ENCODE measurements at regions not wholly inside any gene's neighbourhood (a gene's known extent, or its start where the extent isn't known, plus 50 kb on each side); places are given as distances from the start of the nearest gene placed in this dataset.

DNA sequence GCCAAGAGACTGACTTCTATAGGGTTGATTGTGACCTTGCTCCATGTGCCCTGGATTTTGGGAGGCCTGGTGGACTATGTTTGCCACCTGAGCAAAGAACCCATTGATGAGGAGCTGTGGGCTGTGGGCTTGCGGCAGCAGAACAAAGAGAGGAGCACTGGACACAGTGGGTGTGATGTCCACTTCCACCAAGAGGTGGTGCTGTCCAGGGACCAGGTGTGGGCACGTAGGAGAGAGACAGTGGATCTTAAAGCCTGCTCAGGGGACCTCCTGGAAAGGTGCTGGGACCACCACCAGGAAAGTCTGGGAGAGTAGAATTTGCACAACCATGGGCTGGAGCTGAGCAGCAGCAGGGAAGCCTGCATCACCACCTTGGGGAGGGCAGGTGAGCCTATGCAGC is 106.7 kb upstream of the ETS2 start:
- no peak for DNase-seq (ENCODE audit: low spot score)

DNA sequence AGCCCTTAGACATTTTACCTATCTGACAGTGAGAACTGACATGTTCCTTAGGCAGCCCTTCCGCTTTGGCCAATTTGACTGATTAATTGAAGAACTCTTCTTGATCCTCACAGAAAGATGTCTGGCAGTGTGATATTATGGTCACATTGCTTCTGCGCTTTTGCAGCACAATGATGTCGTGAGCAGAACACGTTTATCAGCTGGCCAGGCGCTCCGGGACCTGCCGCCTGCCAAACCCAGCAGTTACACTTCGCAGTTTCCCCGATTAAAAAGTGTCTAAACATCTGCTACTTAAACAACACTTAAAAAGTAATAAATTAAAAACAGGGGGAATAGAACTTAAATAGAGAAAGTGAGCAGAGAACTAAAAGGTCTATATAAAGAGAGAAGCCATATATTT is 103.5 kb upstream of the ETS2 start:
- no peak for DNase-seq (ENCODE audit: low spot score)

DNA sequence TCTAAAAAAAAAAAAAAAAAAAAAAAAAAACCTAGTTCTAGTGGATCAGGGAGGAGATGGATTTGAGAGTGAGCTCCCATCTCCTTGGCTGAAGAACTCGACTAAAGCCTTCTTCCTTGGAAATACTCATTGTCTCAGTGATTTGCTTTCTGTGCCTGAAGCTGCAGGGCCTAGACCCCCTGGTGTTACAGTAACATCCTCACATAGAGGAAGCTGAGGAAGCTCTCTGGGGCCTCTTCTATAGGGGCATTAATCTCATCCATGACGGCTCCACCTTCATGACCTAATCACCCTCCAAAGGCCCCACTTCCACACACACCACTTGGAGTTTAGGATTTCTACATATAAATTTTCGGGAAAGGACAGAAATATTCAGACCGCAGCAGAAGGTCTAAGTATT is 95.9 kb upstream of the ETS2 start:
- no peak for DNase-seq (ENCODE audit: low spot score)

DNA sequence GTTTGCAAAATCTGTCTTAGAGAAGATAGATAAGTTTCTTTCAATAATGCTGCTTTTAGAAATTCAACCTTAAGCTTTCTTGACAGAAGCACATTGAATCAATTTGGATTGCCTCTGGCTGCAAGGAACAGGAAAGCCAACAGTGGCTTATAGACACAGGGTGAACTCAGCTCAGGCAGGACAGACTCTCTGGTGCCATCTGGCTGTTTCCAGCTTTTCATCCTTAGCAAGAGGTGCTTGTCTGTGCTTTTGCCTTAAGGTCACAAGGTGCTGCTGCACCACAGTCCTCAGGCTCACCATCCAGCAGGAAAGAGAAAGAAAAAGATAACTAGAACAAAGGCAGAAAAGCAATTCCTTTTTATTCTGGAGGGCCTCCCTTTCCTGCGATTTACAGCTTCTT is 93.7 kb upstream of the ETS2 start:
- DNase-seq (ENCODE audit: low spot score): peak; percentile 67

DNA sequence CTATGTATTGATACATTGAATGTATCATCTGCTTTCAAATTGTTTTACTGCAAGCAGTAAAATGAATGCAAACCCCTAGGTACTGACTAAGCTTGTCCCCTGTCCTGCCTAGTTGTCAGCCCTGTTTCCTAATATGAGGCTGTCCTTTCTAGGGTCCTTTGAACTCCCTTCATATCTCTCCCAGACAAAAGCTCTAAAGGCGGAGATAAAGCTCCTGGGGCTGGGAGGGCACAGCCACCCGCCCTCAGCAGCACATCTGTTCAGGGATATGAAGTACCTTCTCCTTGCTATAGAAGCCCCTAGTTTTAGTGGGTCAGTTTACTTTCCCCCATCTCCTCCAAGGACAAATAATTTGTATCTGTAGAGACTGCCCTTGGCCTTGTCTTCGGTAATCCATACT is 93.1 kb upstream of the ETS2 start:
- DNase-seq (ENCODE audit: low spot score): no peak

DNA sequence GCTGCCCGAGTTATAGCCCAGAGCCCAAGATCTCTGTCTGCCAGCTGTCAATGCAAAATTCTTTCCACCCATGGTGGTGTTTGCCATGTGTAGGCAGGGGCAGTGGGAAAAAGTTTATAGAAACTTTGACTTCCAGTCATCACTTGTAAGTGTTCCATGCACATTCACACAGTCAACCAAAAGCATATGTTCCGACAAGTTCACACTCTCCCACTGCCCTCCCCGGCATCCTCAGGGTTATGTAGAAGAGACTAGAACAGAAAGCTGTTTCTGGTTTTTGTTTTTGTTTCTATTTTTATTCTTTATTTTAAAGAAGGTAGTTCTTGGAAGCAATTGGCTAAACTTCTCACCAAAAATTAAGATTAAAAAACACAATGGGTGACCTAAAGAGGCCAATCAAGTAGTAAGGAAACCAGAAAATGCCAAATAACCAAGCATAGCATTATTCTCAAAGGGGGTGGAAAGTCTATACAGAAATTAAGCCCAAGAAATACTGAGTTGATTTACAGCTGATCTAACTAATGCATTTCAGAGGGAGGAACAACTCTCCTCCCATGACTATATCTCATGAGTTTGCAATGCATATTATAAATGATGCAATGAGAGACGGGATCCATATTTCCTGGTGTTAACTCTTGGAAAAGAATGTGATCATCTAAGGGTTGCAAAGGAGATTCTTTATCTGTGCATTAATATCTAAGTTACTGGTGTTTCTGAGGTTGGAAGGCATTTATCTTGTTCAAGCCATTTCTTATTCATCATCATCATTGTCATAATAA is 91.5 kb upstream of the ETS2 start:
- no peak for DNase-seq (ENCODE audit: low spot score)

DNA sequence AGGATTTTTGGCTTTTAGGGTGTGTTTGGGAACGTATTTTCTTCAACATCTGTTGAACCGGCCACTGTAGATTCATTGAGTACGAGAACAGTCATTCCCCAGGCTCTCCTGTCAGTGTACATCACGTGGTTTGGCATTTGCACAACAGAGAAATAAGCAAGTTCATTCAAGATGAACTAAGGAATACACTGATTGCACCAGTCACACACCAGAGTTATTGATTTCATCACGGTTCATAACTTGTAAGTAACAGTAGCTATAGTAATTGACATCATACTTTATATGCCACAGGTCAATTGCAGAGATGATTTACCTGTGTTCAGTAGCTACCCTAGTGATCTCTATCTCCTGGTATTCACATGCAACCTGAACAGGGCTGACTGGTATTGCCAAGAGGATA is 90.7 kb upstream of the ETS2 start:
- DNase-seq (ENCODE audit: low spot score): no peak

DNA sequence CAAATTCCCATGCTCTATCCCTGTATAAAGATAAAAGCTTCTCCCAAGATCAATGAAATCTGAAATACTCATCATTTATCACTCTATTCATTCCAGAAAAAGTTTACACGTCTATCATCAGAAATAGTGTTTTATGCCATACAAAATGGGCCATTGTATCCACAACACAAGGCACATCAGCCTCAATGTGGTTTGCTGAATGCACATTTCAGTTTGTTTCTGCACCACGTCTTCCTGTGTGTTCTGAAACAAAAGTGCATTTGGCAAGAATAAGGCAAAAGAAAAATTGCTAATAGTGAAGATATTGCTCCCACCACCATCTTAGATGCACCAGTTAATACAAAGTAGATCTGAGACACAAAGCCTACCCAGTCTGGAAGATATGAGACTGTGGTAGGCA is 89.6 kb upstream of the ETS2 start:
- no peak for DNase-seq (ENCODE audit: low spot score)

DNA sequence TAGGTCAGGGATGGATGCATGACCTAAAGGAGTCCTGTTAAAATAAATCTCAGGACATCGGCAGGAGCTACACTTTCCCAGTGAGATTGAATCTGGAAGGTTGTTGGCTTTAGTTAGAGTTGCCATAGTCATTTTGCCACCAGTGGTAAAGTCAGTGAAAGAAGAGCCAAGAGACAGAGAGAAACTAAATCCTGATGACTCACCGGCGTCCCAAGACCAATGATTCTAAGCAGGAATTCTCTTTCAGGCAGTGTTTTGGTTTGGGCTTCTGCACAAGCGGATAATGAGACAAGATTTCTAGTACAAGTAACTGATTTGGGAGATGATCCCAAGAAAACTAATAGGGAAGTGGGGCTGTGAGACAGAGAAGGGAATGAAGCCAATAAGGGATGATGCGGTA is 88.8 kb upstream of the ETS2 start:
- peak; percentile 61 for DNase-seq (ENCODE audit: low spot score)

DNA sequence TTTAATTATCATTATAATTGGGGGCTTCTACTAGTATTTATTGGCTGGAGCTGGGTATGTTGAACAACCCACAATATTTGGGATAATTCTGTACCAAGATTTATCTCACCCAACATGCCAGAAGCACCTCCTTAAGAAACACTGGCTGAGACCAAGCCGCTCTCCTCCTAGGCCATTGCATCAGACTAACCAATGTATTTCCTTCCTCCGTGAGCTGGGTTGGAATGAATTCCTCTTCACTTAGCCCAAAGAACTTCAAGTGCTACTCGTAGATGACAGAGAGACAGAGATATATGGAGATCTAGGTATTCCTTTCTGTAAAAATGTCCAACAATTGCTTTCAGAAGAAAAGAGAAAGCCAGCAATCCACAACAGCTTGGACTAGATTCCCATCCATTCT is 87.2 kb upstream of the ETS2 start:
- no peak for DNase-seq (ENCODE audit: low spot score)

DNA sequence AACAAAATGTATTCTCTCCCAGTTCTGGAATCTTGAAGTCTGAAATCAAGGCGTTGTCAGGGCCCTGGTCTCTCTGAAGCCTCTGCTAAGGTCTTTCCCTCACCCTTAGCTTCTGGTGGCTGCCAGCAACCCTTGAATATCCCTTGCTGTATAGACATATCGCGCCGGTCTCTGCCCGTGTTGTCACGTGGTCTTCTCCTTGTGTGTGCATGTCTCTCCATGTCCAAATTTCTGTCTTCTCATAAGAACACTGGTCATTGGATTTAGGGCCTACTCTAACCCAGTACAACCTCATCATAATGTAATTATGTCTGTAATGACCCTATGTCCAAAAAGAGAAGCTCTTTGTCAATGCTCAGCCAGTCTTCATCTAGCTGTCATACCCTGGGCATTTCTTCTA is 85.7 kb upstream of the ETS2 start:
- no peak for DNase-seq (ENCODE audit: low spot score)

DNA sequence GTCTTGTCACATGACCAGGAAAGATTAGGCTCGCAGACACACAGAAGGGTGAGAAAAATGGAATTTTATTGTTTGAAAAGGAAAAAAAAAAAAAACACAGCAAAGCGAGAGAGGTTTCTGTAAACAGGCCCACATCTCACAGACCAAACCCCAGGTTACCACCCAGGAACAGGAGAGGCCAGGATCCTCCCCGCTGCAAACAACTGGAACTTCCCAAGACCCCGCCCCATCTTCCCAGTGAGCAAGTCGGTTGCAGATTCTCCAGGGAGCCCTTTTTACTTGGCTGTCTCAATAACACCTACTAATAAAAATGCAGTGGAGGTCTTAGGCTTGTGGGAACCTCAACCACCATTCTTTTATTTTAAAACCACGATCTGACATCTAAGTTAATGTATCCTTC is 84.7 kb upstream of the ETS2 start:
- DNase-seq (ENCODE audit: low spot score): no peak

DNA sequence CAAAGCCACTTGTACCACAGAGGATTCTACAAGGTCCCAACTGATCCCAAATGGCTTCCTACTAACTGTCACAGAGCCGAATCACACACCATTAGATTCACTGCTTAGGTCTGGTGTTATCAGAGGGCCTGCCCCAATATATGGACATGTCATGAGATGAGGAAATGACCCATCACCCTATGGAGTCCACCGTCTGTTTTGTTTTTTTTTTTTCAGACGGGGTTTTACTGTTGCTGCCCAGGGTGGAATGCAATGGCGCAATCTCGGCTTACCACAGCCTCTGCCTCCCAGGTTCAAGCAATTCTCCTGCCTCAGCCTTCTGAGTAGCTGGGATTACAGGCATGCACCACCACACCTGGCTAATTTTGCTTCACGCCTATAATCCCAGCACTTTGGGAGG is 83.8 kb upstream of the ETS2 start:
- DNase-seq (ENCODE audit: low spot score): peak; percentile 17

DNA sequence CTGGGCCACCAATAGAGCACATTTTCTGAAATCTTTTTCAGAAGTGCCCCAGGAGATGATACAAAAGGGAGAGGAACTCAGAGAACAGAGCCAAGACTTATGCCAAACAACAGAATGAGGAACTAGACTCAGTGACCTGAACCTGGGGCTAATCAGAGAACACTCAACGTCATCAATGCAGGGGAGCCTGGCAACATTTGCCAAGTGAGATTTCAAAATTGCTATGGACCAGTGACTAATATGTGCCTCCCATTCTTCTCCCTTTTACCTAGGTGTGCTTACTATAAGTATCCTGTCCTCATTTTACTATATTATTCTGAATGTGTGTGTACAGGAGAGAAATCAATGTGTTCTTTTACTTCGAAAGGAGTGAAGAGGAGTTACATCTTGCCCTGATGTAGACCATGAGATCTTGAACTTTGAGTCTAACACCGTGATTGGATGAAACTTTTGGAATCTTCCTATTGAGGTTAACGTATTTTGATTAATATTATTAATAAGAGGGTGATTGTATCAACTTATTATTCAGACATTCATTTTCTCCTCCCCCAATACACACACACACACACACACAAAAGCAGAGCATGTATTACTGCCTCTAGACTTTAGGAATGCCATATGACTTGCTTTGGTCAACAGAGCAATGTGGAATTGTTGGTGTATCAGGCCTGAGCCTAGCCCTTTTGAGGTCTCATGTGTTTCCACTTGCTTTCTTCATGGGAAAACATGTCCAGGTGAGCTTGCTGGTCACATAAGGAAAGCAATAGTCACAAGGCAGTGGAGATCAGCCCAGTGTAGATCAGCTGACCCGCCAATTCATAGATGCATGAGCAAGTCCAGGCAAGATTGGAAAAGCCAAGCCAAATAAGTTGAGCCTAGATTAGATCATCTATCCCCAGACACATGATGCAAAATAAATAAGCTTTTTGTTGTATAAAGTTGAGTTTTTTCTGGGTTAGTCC is 80.3 kb upstream of the ETS2 start:
- DNase-seq (ENCODE audit: low spot score): no peak

DNA sequence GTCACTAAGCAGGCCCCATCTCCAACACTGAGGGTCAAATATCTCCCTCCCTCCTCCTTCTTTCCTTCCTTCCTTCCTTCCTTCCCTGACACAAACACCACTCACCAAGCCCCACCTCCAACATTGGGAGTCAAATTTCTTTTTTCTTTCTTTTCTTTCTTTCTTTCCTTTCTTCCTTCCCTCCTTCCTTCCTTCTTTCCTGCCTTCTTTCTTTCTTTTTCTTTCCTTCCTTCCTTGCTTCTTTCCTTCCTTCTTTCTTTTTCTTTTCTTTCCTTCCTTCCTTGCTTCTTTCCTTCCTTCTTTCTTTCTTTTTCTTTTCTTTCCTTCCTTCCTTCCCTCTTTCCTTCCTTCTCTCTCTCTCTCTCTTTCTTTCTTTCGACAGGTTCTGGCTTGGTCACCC is 79.2 kb upstream of the ETS2 start:
- DNase-seq (ENCODE audit: low spot score): no peak

DNA sequence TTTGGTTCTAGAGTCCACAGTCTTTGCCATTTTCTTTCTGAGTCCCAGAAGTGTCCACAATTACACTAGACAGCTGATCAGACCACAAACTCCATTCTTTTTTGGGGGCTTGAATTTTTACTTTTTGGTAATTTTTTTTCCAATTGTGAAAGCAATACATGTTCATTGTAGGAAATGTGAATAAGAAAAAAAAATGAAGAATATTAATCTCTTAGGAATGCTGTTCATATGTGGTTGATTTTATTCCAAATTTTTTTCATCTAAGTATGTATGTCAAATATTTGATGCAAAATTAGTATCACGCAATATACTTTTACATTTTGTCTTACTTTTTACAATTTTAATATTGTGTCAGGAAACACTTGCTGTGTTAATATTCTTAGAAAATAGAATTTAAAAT is 76.4 kb upstream of the ETS2 start:
- DNase-seq (ENCODE audit: low spot score): no peak

DNA sequence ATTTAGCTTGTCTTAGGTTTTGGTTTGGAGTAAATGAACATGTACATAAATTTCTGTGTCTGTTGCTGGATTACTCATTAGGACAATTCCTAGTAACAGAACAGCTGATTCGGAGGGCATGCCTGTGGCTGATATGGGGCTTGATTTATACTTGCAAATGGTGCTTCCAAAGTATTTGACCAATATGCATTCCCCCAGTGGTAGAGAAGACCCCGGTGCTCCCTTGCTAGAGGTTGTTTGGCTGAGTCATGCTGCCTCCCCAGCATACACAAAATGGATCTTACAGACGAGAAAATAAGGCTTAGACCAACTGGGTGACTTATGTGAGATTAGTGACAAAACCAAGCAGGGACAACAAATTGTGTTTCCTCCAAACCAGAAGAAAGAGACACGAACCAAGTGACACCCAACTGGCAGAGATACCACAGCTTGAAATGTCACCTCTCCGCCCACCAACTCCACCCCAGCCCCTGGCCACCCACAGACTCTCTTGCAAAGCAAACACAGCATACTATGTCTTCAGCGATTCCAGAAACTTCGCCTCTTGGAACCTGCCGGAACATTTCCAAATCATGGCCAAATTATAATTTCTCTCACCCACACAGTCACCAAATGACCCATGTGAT is 75.9 kb upstream of the ETS2 start:
- no peak for DNase-seq (ENCODE audit: low spot score)

DNA sequence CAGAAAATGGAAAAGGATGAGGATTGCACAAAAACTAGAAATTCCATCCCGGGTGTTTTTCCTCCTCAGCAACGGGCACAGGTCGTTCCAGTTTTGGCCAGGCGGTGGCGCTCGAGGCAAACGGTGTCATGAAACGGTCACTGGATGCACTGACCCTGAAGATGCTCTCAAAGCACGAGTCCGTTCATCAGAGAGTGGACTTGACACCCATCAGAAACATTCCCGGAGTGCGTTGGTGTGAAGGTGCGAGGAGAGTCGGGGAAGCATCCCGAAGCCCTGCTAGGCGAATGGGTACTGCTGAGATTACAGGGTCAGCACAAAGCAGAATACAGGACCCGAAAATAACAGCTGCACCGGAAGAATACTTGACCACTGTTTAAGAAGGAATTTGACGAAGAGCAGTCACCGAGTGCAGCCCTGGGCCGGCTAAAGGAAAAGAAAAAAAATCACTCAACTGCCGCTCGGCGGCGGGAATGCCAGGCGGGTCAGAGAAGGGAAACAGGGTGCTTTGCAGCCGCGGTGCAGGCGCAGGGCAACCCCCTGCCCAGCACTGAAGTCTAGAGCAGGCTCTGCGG is 71.7 kb upstream of the ETS2 start:
- peak; percentile 87 for DNase-seq (ENCODE audit: low spot score)

DNA sequence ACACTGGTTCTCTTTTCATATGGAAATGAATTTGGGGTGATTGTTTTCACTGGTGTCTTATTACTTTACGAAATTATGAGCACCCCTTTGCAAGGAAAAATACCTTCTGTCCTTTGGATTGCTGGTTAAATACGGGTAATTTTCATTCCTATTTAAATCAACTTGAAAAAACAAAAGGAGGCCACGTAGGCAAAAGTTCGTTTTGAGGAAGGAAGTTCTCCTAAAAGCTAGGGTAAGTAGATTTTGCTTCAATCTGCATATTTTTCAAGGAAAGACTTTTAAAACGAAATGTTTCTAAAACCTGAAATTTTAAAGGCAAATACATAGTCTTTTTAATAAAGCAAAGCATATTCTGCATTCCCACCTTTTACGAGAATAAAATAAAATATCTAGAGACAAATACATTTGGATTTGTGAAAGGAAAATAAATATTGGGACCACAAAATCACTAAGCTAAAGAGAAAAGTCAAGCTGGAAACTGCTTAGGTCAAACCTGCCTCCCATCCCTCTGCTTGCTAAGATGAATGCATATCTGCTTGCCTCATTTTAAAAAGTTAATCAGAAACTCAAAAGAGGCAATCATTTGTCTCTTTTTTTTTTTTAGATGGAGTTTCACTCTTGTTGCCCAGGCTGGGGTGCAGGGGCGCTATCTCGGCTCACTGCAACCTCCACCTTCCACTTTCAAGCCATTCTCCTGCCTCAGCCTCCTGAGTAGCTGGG is 70.9 kb upstream of the ETS2 start:
- no peak for DNase-seq (ENCODE audit: low spot score)

DNA sequence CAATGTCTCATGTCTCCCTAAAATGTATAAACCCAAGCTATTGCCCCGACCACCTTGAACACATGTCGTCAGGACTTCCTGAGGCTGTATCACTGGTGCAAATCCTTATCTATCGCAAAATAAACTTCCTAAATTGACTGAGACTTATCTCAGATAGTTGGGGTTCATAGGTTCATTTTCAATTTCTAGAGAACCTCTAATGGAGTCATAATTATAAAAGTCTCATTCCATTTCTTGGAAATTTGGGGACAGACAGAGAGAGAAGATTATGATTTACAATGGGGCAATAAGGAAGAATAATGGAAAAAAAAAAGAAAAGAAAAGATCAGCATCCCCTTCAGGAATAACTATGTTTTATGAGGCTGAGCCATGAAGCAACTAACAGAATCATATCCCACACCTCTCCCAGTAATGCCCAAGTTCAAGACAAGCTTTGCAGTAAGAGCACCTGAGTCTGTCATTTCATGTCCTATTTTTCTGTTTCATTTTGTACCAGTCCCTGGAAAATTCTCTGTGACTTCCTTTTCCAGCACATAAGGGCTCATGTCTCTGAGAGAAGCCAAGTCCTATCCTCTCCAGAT is 70.0 kb upstream of the ETS2 start:
- no peak for DNase-seq (ENCODE audit: low spot score)

DNA sequence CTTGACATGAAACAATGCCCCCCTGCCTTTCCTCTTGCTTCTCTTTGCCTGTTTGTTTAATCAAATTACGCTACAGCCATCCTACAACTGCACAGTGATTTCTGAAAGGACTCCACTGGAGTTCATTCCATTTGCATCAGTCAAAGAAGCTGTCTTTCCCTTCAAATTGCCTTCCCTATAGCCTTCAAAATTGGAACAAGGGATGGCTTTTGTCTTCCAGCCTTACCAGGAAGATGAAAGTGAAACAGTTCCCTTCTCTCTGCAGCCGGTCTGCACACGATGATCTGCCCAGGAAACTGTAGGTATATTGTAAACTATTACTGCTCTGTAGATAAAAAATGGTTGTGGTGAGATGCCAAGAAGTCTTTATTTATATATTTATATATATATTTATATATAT is 65.6 kb upstream of the ETS2 start:
- no peak for DNase-seq (ENCODE audit: low spot score)

Measured in AG20443 (cell line).